ENCODE measurements at regions not wholly inside any gene's neighbourhood (a gene's known extent, or its start where the extent isn't known, plus 50 kb on each side); places are given as distances from the start of the nearest gene placed in this dataset.

GRCh38 chr3:118102737-118103136 lies 931.9 kb downstream of the IGSF11 start:
- H3K27ac ChIP-seq (ENCODE audit: low read depth, low read length), result no peak overlapping the region
- no peaks in the 10 kb centered on the region for H3K27me3 ChIP-seq (ENCODE audit: control insufficient read depth, insufficient read depth, low read length)
- no peak overlapping the region for H3K4me3 ChIP-seq (ENCODE audit: low read depth, low read length)
- no peak for DNase-seq (ENCODE audit: low read depth, low spot score)
- ChIA-PET POLR2A (no interaction called here), CTCF (no interaction called here)
- TF ChIP-seq, protein P1, sequence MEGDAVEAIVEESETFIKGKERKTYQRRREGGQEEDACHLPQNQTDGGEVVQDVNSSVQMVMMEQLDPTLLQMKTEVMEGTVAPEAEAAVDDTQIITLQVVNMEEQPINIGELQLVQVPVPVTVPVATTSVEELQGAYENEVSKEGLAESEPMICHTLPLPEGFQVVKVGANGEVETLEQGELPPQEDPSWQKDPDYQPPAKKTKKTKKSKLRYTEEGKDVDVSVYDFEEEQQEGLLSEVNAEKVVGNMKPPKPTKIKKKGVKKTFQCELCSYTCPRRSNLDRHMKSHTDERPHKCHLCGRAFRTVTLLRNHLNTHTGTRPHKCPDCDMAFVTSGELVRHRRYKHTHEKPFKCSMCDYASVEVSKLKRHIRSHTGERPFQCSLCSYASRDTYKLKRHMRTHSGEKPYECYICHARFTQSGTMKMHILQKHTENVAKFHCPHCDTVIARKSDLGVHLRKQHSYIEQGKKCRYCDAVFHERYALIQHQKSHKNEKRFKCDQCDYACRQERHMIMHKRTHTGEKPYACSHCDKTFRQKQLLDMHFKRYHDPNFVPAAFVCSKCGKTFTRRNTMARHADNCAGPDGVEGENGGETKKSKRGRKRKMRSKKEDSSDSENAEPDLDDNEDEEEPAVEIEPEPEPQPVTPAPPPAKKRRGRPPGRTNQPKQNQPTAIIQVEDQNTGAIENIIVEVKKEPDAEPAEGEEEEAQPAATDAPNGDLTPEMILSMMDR (IDR thresholded peaks at IDR 0.05; ENCODE audit: low read depth, low read length), result no peak
- H3K9me3 ChIP-seq (ENCODE audit: control insufficient read depth, insufficient read depth, low read length), result no peaks in the 10 kb centered on the region

DNA sequence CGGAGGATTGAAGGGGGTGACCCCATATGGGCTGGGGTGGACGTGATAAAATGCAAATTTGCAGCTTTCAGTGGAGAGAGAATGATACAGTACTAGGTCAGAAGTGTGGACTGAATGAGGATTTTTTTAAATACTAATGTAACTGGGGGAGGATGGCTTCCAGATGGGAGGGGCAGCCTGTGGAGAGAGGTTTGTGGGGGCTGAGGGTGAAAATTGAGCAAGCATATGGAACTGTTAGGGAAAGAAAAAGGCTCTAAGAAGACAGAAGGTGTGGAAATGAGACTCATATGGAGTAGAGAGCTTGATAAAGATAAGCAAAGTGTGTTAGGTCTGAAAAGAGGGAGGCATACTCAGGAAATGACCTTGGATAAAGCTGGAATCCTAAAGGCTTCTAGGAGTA lies 926.4 kb downstream of the IGSF11 start:
- TF ChIP-seq, protein P1 (IDR thresholded peaks at IDR 0.05; ENCODE audit: low read depth, low read length), result no peak
- Histone ChIP-seq H3K27me3 (ENCODE audit: control insufficient read depth, insufficient read depth, low read length) (no peaks in the 10 kb centered on the region), H3K4me3 (ENCODE audit: low read depth, low read length) (no peak overlapping the region), H3K27ac (ENCODE audit: low read depth, low read length) (no peak overlapping the region), H3K9me3 (ENCODE audit: control insufficient read depth, insufficient read depth, low read length) (no peaks in the 10 kb centered on the region)
- ChIA-PET CTCF (no interaction called here), POLR2A (no interaction called here)
- DNase-seq (ENCODE audit: low read depth, low spot score), result no peak

DNA sequence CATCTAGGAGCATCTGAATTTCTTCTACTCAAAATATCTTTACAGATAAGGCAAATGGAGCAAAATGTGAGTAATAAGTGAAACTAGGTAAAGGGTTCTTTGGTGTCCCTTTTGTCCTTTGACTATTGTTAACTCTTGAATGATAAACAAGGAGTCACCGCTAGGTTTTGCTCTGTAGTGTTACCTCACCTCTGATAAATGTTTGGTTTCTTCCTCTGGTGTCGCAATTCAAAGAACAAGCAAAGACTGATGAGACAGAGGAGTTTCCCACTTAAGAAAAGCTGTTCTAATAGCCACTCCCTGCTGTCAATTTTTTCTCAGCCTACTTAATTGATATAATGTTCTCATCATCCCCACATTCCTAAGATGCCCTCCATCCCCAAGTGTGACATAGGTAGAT lies 925.9 kb downstream of the IGSF11 start:
- ChIA-PET CTCF (no interaction called here), POLR2A (no interaction called here)
- no peak for DNase-seq (ENCODE audit: low read depth, low spot score)
- H3K4me3 ChIP-seq (ENCODE audit: low read depth, low read length), result no peak overlapping the region
- H3K27me3 ChIP-seq (ENCODE audit: control insufficient read depth, insufficient read depth, low read length), result no peaks in the 10 kb centered on the region
- H3K27ac ChIP-seq (ENCODE audit: low read depth, low read length), result no peak overlapping the region
- TF ChIP-seq, protein P1 (IDR thresholded peaks at IDR 0.05; ENCODE audit: low read depth, low read length), result no peak
- no peaks in the 10 kb centered on the region for H3K9me3 ChIP-seq (ENCODE audit: control insufficient read depth, insufficient read depth, low read length)

DNA sequence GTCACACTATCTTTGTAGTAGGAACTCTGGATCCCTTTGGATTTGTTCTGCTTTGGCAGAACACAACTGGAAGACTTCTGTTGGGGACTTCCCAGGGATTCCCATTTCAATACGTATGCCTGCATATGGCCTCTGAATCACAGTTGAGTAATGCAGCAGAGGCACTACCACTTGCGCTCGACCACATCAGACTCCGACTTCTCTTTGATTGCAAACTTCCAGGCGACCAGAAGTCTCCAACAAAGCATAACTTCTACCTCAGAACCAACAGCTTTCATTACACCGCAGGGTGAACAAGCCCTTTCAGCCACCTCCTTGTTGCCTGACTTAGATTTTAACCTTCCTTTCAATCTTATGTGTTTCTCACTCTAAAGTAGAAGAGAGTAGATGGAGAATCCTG lies 924.4 kb downstream of the IGSF11 start:
- POLR2A ChIA-PET, result no interaction called here
- Histone ChIP-seq H3K27me3 (ENCODE audit: control insufficient read depth, insufficient read depth, low read length) (no peaks in the 10 kb centered on the region), H3K27ac (ENCODE audit: low read depth, low read length) (no peak overlapping the region), H3K4me3 (ENCODE audit: low read depth, low read length) (no peak overlapping the region), H3K9me3 (ENCODE audit: control insufficient read depth, insufficient read depth, low read length) (no peaks in the 10 kb centered on the region)
- no peak for DNase-seq (ENCODE audit: low read depth, low spot score)
- CTCF ChIA-PET, result no interaction called here
- TF ChIP-seq, protein P1 (IDR thresholded peaks at IDR 0.05; ENCODE audit: low read depth, low read length), result no peak

DNA sequence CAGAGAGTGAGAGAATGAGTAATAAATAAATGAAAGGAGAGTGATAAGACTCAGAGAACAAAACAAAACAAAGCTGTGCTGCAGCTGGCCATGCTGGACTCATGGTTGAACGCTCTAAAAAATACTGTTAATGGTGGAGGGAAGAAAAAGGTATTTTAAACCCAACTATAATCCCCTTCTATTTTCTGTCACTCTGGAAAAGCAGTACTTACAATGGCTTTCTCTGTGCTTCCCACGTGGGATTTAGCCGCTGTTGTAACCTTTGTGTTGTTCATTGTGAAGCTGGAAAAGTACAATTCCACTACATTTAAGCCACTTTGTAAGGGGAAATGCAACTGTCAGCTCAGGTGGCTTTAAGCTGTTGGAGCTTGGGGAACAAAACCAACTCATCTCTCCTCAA lies 917.7 kb downstream of the IGSF11 start:
- TF ChIP-seq, protein P1 (IDR thresholded peaks at IDR 0.05; ENCODE audit: low read depth, low read length), result no peak
- ChIA-PET CTCF (no interaction called here), POLR2A (no interaction called here)
- Histone ChIP-seq H3K4me3 (ENCODE audit: low read depth, low read length) (no peak overlapping the region), H3K27me3 (ENCODE audit: control insufficient read depth, insufficient read depth, low read length) (no peaks in the 10 kb centered on the region), H3K9me3 (ENCODE audit: control insufficient read depth, insufficient read depth, low read length) (no peaks in the 10 kb centered on the region), H3K27ac (ENCODE audit: low read depth, low read length) (no peak overlapping the region)
- no peak for DNase-seq (ENCODE audit: low read depth, low spot score)
